Neural crest cell (in vitro differentiated cells): ENCODE measurements at regions not wholly inside any gene's neighbourhood (a gene's known extent, or its start where the extent isn't known, plus 50 kb on each side); places are given as distances from the start of the nearest gene placed in this dataset.

ENCODE experiments used
- DNase-seq: peaks from one replicate; pipeline ENCODE4 v3.0.0; 2021; ENCODE audit warnings: low read depth, mixed read lengths, low spot score
- H3K27ac Mint-ChIP-seq: one replicate; pipeline ENCODE4 v1.8.0; 2021; ENCODE audit warnings: mild to moderate bottlenecking, mixed read lengths; ENCODE audit not compliant: unreplicated experiment
- H3K27me3 Mint-ChIP-seq: 2 replicates; pipeline ENCODE4 v1.8.0; 2021; ENCODE audit warnings: low read depth, mild to moderate bottlenecking, mixed read lengths
- H3K36me3 Mint-ChIP-seq: 2 replicates; pipeline ENCODE4 v1.8.0; 2021; ENCODE audit warnings: low read depth, mild to moderate bottlenecking, mixed read lengths
- H3K4me1 Mint-ChIP-seq: 2 replicates; pipeline ENCODE4 v1.8.0; 2021; ENCODE audit warnings: mixed read lengths
- H3K4me3 Mint-ChIP-seq: one replicate; pipeline ENCODE4 v1.8.0; 2021; ENCODE audit warnings: mild to moderate bottlenecking, mixed read lengths
- H3K9me3 Mint-ChIP-seq: 2 replicates; pipeline ENCODE4 v1.8.0; 2021; ENCODE audit warnings: mixed read lengths
- TF ChIP-seq, protein P1 (sequence below): fragments of 200-600 bp; sonication (generic); conservative IDR thresholded peaks from 2 replicates; pipeline ENCODE4 v1.5.0; 2021; ENCODE audit warnings: antibody characterized with exemption, mild to moderate bottlenecking

GRCh38 chr5:33034777-33035176, 323.7 kb downstream of the NPR3 start:
- no peak overlapping the region for H3K4me3 Mint-ChIP-seq
- H3K4me1 Mint-ChIP-seq = no peaks in the 10 kb centered on the region
- DNase-seq = no peak
- no peaks in the 10 kb centered on the region for H3K36me3 Mint-ChIP-seq
- TF ChIP-seq, protein P1, sequence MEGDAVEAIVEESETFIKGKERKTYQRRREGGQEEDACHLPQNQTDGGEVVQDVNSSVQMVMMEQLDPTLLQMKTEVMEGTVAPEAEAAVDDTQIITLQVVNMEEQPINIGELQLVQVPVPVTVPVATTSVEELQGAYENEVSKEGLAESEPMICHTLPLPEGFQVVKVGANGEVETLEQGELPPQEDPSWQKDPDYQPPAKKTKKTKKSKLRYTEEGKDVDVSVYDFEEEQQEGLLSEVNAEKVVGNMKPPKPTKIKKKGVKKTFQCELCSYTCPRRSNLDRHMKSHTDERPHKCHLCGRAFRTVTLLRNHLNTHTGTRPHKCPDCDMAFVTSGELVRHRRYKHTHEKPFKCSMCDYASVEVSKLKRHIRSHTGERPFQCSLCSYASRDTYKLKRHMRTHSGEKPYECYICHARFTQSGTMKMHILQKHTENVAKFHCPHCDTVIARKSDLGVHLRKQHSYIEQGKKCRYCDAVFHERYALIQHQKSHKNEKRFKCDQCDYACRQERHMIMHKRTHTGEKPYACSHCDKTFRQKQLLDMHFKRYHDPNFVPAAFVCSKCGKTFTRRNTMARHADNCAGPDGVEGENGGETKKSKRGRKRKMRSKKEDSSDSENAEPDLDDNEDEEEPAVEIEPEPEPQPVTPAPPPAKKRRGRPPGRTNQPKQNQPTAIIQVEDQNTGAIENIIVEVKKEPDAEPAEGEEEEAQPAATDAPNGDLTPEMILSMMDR = no peak
- no peaks in the 10 kb centered on the region for H3K27me3 Mint-ChIP-seq
- peaks cover 9% of the 10 kb centered on the region for H3K9me3 Mint-ChIP-seq
- no peak overlapping the region for H3K27ac Mint-ChIP-seq

- Mint-ChIP-seq H3K27me3 (no peaks in the 10 kb centered on the region), H3K27ac (no peak overlapping the region), H3K36me3 (no peaks in the 10 kb centered on the region), H3K9me3 (peaks cover 9% of the 10 kb centered on the region), H3K4me1 (no peaks in the 10 kb centered on the region), H3K4me3 (no peak overlapping the region)
- TF ChIP-seq, protein P1 = no peak
- no peak for DNase-seq
Measured at GRCh38 chr5:33035851-33036527, 324.9 kb downstream of the NPR3 start.

- no peak for DNase-seq
- Mint-ChIP-seq H3K36me3 (no peaks in the 10 kb centered on the region), H3K9me3 (peaks cover 9% of the 10 kb centered on the region), H3K4me1 (no peaks in the 10 kb centered on the region), H3K27ac (no peak overlapping the region), H3K4me3 (no peak overlapping the region), H3K27me3 (no peaks in the 10 kb centered on the region)
- TF ChIP-seq, protein P1 = no peak
Measured at GRCh38 chr5:33037076-33037475, 326.0 kb downstream of the NPR3 start.

DNA sequence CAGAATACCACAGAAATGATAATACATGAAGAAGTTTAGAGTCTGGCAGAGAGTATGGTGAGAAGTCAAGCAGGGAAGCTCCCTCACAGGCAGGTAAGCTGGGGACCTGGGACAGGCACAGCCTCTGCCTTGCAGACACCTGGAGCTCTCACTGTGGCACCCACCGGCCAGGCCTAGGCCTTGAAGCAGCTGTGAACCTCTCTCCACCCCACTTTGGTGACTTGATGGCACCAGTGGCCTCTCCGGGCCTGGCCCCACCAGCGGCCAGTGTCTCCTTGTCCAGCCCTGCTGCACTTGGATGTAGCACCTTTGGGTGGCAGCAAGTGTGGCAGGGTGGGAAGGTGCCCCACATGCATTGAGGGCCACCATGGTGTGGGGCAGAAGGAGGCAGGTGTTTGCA, 330.5 kb downstream of the NPR3 start:
- H3K27ac Mint-ChIP-seq = no peak overlapping the region

DNA sequence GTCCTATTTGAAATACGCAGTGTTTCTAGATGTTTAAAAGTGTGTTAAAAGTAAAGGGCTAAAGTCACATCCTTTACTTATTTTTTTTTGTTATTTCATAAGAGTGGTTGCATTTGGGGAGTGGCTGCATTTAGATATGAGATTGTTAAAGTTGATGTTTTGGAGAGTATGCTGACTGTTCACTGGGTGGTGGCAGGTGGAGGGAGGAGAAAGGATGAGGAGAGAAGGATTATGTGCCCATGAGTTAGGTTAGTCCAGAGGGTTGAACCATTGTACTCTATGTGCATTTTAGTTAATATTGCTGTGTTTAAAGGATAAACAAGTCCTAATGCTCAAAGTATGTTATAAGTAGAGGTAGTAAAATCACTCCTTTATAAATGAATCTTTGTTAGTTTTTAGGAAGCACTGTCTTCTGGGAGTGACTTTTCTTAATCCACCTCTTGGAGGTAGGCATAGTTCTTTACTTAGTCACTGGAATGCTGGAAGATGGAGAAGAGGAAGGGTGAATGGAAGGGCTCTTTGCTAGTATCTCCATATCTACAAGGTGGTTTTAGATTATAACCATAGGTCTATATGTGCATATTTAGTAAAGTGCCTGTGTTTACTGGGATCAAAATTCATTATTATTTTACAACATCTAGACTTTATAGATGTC, 332.3 kb downstream of the NPR3 start:
- Mint-ChIP-seq H3K4me3 (no peak overlapping the region), H3K36me3 (no peaks in the 10 kb centered on the region), H3K27ac (no peak overlapping the region), H3K9me3 (peaks cover 10% of the 10 kb centered on the region), H3K27me3 (no peaks in the 10 kb centered on the region), H3K4me1 (no peaks in the 10 kb centered on the region)
- DNase-seq = no peak
- TF ChIP-seq, protein P1 = no peak

More for the DNA sequence above, 330.5 kb downstream of the NPR3 start:
- Mint-ChIP-seq H3K4me3 (no peak overlapping the region), H3K9me3 (peaks cover 12% of the 10 kb centered on the region), H3K27me3 (no peaks in the 10 kb centered on the region), H3K4me1 (no peaks in the 10 kb centered on the region), H3K36me3 (no peaks in the 10 kb centered on the region)
- no peak for DNase-seq
- TF ChIP-seq, protein P1 = no peak
